ENCODE measurements at regions not wholly inside any gene's neighbourhood (a gene's known extent, or its start where the extent isn't known, plus 50 kb on each side); places are given as distances from the start of the nearest gene placed in this dataset.

DNA sequence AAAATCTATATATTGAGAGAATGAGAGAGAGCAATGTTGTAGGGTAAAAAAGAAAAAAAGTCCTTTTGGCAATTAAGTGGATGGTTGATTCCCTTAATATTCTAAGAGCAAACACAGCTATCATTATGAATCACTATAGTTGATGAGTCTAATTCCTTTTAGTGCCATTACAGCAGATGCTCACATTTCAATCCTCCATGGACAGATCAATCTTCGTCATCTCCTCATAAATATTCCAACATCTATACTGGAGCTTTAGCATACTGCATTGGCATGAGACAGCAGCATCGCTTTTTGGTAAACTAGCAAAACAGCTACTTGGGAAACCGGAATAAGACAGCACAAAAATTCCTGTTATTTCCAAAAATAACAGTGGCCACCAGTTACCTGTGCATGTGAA lies 796.7 kb downstream of the QKI start:
- no peak for FAIRE-seq
- Histone ChIP-seq H3K9me3 (ENCODE audit: low read length) (peaks cover 62% of the 10 kb centered on the region), H3K27me3 (ENCODE audit: control insufficient read depth in 1 of 2, insufficient read depth in 2 of 2, low read length in 2 of 2) (no peaks in the 10 kb centered on the region), H3K79me2 (ENCODE audit: insufficient read depth, low read length) (no peaks in the 10 kb centered on the region), H3K27ac (ENCODE audit: extremely low read length, insufficient read depth, low read length) (no peak overlapping the region), H2AFZ (ENCODE audit: low read length) (no peak overlapping the region), H3K9ac (ENCODE audit: insufficient read depth, low read depth, low read length) (no peak overlapping the region), H3K4me3 (replicated peaks in 1 of 3; ENCODE audit: insufficient read depth in 1 of 3, low read depth in 2 of 3, low read length in 3 of 3) (no peak overlapping the region), H3K36me3 (replicated peaks in 1 of 2; ENCODE audit: control insufficient read depth in 1 of 2, insufficient read depth in 2 of 2, low read length in 2 of 2) (no peaks in the 10 kb centered on the region), H4K20me1 (ENCODE audit: insufficient read depth, low read length) (no peaks in the 10 kb centered on the region), H3K4me2 (ENCODE audit: low read depth, low read length) (no peak overlapping the region), H3K4me1 (ENCODE audit: insufficient read depth, low read length) (no peaks in the 10 kb centered on the region)
- no peak for ATAC-seq
- BruUV-seq (replicated peaks): no TSS peak
- no peak for DNase-seq (ENCODE audit: low spot score)
- ChIA-PET CTCF (ENCODE audit: low intra/inter-chr PET ratio, low total read pairs) (no interaction called here), POLR2A (no interaction called here)
- WGBS (ENCODE audit: low lambda C conversion rate): 0% methylated on average over 3 of the region's 3 CpGs
- TF ChIP-seq ZBTB7A (CRISPR knock-in tag; IDR thresholded peaks at IDR 0.05) (no peak), ZNF329 (CRISPR knock-in tag; IDR thresholded peaks at IDR 0.05; ENCODE audit: low read depth) (no peak), ZNF709 (CRISPR knock-in tag; IDR thresholded peaks at IDR 0.05) (no peak), ZNF746 (CRISPR knock-in tag; IDR thresholded peaks at IDR 0.05) (no peak), ETV6 (CRISPR knock-in tag; conservative IDR thresholded peaks at IDR 0.05) (no peak), ZNF496 (CRISPR knock-in tag; IDR thresholded peaks at IDR 0.05; ENCODE audit: insufficient replicate concordance) (no peak), ZSCAN9 (CRISPR knock-in tag; IDR thresholded peaks at IDR 0.05; ENCODE audit: borderline replicate concordance) (no peak), MNT (IDR thresholded peaks at IDR 0.05) (no peak), TBP (CRISPR knock-in tag; IDR thresholded peaks at IDR 0.05) (no peak), ZNF121 (CRISPR knock-in tag; IDR thresholded peaks at IDR 0.05) (no peak)
- TF ChIP-seq, protein P1, sequence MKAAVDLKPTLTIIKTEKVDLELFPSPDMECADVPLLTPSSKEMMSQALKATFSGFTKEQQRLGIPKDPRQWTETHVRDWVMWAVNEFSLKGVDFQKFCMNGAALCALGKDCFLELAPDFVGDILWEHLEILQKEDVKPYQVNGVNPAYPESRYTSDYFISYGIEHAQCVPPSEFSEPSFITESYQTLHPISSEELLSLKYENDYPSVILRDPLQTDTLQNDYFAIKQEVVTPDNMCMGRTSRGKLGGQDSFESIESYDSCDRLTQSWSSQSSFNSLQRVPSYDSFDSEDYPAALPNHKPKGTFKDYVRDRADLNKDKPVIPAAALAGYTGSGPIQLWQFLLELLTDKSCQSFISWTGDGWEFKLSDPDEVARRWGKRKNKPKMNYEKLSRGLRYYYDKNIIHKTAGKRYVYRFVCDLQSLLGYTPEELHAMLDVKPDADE (CRISPR knock-in tag; IDR thresholded peaks at IDR 0.05): no peak
- intact Hi-C loops (cut with micrococcal nuclease; ENCODE audit: unreplicated experiment): no loop called here
- in situ Hi-C loops (cut with HindIII; ENCODE audit: extremely low pct_ligation_motif_present, low pct_unique_long_range_greater_than_20kb): no loop called here

Data from HepG2 (cell line).